HL-60 (cell line): ENCODE measurements at regions not wholly inside any gene's neighbourhood (a gene's known extent, or its start where the extent isn't known, plus 50 kb on each side); places are given as distances from the start of the nearest gene placed in this dataset.

ENCODE experiments used
- DNase-seq, 2 experiments: peaks; one replicate each; pipeline ENCODE4 v3.0.0-alpha.2; 2010 to 2020; ENCODE audit warnings: low read depth in 1 of 2, low spot score in 1 of 2
- H3K27ac ChIP-seq: fragments of 250-450 bp; sonication (Bioruptor Pico); replicated peaks from 2 replicates; pipeline ENCODE4 v1.5.1; 2020; ENCODE audit warnings: mild to moderate bottlenecking, moderate library complexity
- H3K27me3 ChIP-seq: fragments of 250-450 bp; sonication (Bioruptor Pico); 2 replicates; pipeline ENCODE4 v1.5.1; 2021; ENCODE audit warnings: mild to moderate bottlenecking, moderate library complexity; ENCODE audit not compliant: insufficient read depth, poor library complexity, severe bottlenecking
- H3K4me3 ChIP-seq: replicated peaks from 2 replicates; pipeline ENCODE4 v1.5.1; 2011; ENCODE audit warnings: mild to moderate bottlenecking, control low read depth, low read length; ENCODE audit not compliant: insufficient read depth
- GABPA ChIP-seq: IDR thresholded peaks from 2 replicates; pipeline ENCODE4 v1.6.1; 2012; ENCODE audit warnings: low read depth
- POLR2AphosphoS5 ChIP-seq: IDR thresholded peaks from 2 replicates; pipeline ENCODE4 v1.6.1; 2012; ENCODE audit warnings: low read depth
- SPI1 ChIP-seq: IDR thresholded peaks from 2 replicates; pipeline ENCODE4 v1.6.1; 2012; ENCODE audit warnings: low read depth, mild to moderate bottlenecking, borderline replicate concordance
- TF ChIP-seq, protein P1 (sequence below): IDR thresholded peaks from one replicate; pipeline ENCODE4 v1.5.1; 2011; ENCODE audit warnings: low read length, control low read depth, inconsistent platforms; ENCODE audit not compliant: insufficient read depth
- TF ChIP-seq, protein P2 (sequence below): IDR thresholded peaks from 2 replicates; pipeline ENCODE4 v1.6.1; 2012; ENCODE audit warnings: low read depth; ENCODE audit not compliant: insufficient replicate concordance

DNA sequence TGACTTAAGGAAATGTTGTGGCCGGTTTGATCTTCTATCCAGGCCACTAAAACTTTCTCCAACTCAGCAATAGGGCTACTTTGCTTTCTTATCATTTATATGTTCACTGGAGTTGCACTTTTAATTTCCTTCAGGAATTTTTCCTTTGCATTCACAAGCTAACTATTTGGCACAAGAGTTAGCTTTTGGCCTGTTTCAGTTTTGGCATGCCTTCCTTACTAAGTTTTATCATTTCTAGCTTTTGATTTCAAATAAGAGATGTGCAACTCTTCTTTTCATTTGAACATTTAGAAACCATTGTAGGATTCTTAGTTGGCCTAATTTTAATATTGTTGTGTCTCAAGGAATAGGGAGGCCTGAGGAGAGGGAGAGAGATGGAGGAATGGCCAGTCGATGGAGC, 79.8 kb upstream of the TLL1 start:
- Histone ChIP-seq H3K4me3 (no peak overlapping the region), H3K27ac (no peak overlapping the region), H3K27me3 (no peaks in the 10 kb centered on the region)
- DNase-seq, result no peak
- TF ChIP-seq SPI1 (no peak), POLR2AphosphoS5 (no peak)
- TF ChIP-seq, protein P1, sequence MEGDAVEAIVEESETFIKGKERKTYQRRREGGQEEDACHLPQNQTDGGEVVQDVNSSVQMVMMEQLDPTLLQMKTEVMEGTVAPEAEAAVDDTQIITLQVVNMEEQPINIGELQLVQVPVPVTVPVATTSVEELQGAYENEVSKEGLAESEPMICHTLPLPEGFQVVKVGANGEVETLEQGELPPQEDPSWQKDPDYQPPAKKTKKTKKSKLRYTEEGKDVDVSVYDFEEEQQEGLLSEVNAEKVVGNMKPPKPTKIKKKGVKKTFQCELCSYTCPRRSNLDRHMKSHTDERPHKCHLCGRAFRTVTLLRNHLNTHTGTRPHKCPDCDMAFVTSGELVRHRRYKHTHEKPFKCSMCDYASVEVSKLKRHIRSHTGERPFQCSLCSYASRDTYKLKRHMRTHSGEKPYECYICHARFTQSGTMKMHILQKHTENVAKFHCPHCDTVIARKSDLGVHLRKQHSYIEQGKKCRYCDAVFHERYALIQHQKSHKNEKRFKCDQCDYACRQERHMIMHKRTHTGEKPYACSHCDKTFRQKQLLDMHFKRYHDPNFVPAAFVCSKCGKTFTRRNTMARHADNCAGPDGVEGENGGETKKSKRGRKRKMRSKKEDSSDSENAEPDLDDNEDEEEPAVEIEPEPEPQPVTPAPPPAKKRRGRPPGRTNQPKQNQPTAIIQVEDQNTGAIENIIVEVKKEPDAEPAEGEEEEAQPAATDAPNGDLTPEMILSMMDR, result no peak
- TF ChIP-seq, protein P2, sequence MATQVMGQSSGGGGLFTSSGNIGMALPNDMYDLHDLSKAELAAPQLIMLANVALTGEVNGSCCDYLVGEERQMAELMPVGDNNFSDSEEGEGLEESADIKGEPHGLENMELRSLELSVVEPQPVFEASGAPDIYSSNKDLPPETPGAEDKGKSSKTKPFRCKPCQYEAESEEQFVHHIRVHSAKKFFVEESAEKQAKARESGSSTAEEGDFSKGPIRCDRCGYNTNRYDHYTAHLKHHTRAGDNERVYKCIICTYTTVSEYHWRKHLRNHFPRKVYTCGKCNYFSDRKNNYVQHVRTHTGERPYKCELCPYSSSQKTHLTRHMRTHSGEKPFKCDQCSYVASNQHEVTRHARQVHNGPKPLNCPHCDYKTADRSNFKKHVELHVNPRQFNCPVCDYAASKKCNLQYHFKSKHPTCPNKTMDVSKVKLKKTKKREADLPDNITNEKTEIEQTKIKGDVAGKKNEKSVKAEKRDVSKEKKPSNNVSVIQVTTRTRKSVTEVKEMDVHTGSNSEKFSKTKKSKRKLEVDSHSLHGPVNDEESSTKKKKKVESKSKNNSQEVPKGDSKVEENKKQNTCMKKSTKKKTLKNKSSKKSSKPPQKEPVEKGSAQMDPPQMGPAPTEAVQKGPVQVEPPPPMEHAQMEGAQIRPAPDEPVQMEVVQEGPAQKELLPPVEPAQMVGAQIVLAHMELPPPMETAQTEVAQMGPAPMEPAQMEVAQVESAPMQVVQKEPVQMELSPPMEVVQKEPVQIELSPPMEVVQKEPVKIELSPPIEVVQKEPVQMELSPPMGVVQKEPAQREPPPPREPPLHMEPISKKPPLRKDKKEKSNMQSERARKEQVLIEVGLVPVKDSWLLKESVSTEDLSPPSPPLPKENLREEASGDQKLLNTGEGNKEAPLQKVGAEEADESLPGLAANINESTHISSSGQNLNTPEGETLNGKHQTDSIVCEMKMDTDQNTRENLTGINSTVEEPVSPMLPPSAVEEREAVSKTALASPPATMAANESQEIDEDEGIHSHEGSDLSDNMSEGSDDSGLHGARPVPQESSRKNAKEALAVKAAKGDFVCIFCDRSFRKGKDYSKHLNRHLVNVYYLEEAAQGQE, result no peak

DNA sequence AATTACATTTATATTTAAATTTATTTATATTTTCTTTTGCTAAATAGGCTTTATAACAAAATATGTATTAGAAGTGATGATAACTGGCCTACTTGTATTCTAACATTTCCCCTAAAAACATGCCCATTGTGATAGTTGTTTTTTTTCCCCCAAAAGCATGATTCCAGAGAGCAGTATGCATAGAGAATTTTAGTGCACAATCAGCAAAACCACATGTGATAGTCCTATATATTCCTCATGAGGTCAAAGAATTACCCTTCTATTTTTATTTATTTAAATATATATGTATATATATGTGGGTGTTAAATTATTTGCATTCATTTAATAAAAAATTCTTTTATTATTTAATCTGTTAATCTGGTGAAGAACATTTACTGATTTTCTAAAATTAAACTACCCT, 78.2 kb upstream of the TLL1 start:
- no peak for DNase-seq
- Histone ChIP-seq H3K4me3 (no peak overlapping the region), H3K27ac (no peak overlapping the region), H3K27me3 (no peaks in the 10 kb centered on the region)
- TF ChIP-seq, protein P2, result no peak
- TF ChIP-seq GABPA, result no peak
- TF ChIP-seq SPI1, result no peak
- no peak for TF ChIP-seq POLR2AphosphoS5
- TF ChIP-seq, protein P1, result no peak

DNA sequence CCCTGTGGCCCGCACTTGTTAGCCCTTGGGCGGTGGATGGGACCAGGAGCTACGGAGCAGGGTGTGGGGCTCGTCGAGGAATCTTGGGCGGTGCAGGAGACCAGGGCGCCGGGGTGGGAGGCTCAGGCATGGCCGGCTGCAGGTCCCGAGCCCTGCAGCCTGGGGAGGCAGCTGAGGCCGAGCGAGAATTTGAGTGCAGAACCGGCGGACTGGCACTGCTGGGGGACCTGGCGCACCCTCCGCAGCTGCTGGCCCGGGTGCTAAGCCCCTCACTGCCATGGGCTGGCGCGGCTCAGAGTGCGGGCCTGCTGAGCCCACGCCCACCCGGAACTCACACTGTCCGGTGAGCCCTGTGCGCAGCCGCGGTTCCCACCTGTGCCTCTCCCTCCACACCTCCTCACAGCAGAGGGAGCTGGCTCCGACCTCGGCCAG, 73.6 kb upstream of the TLL1 start:
- Histone ChIP-seq H3K4me3 (no peak overlapping the region), H3K27me3 (peaks cover 2% of the 10 kb centered on the region), H3K27ac (no peak overlapping the region)
- no peak for DNase-seq
- no peak for TF ChIP-seq POLR2AphosphoS5
- TF ChIP-seq GABPA, result no peak
- TF ChIP-seq, protein P2, result no peak
- TF ChIP-seq, protein P1, result no peak
- TF ChIP-seq SPI1, result no peak
